Iris pigment epithelial cell (primary cell): ENCODE measurements at regions not wholly inside any gene's neighbourhood (a gene's known extent, or its start where the extent isn't known, plus 50 kb on each side); places are given as distances from the start of the nearest gene placed in this dataset.
"Not testable (repeated sequence)": the region's sequence is repeated elsewhere in the genome, so short reads cannot be mapped to it uniquely, and the experiment has no call there.

Source experiments
- DNase-seq: peaks from one replicate; pipeline ENCODE4 v3.0.0-alpha.2; 2011; ENCODE audit warnings: low read depth

DNA sequence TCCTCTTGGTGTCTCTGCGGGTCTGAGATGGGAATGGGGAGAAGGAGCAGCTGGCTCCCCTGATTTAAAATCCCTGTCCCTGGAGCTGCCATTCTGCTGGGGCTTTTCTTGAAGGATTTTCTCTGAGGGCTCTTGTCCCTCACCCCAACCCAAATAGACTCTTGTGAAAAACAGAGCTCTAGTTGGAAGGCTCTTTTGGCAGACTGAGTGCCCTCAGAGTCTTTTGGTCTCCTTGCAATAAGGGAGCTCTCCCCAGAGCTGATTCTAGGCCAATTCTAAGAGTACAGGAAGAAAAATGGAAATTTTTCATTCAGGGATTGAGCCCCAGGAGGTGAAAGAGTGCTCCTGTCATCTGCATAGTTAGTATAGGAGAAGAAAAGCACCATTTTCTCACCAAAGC lies 238.3 kb downstream of the COG6 start:
- DNase-seq: no peak

DNA sequence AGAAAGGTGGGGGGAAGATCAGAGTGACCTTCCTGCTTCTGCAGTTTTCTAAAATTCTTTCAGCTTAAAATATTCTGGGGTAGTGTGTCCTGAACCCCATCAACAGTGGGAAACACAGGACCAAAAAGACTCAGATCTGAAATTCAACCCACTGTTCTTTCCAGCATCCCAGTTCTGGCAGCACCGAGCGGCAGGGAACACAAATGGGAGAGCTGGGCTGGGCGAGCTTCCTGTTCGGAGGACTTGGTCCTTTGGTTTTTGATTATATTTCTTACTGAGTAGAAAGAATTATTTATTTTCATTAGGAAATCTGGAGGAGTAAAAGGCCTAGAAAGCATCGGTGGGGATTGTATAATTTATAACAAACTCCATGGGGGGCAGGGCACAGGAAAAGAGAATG lies 239.1 kb downstream of the COG6 start:
- DNase-seq: no peak

DNA sequence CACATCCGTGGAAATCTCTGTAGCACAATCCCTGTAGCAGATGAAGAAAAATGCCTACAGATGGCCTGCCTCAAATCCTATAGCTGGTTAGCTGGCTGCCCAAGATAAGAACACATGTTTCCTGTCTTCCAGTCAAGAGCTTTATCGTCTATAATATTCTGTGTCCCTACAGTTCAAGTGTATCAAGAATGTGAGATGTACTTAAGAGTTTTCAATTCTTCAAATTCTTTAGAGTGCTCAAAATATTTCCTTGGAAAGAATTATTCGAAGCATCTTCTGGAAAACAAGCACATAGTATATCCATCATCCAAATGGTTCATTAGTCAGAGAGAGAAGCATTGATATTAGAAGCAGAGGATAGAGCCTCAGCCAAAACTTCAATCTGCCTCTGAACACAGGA lies 239.8 kb downstream of the COG6 start:
- peak; percentile 86 for DNase-seq

DNA sequence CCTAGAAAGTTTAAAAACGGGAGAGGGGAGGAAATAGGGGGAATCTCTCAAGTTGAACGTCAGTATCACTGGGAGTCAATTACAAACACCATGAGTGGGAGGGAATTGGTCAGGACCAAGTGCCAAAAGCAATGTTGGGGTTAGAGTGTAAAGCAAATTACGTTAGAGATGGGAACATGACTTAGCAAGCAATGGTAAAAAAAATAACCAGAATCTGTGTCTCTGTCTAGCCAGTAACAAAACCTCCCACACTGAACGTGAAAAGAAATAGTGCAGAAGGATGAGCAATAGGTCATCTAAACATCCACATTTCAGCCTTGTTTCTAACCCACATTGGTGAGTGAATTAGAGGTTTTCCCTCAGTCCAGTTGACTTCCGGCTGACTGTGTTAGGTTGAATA lies 242.2 kb downstream of the COG6 start:
- DNase-seq: peak; percentile 98

DNA sequence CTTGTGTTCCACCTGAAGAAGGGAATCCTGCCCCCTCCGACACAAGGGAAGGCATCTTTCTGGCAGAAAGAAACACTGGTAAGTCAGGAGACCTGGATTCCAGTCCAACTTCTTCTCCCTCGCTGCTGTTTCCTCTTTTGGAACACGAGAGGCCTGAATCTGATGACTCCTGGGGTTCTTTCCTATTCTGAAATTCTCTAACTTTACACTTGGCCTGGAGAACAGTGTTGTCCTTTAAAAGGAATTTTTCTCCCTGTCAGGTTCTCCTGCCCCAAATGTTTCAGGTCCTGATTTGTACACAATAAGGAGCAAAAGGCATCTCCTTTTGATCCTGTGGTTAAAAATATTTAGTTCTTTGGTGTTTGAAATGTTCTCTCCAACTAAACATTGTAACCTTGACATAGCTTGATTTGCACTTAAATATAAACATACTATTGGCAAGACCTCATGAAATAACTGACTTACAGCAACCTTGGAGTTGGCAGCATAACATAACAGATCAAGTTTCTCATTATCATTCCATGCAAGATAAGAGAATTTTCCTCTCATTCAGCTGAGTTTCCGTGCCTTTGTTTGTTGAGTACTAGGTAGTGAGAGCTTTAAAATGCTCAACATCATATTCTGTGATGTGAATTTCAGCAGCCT lies 244.8 kb downstream of the COG6 start:
- peak; percentile 96 for DNase-seq

DNA sequence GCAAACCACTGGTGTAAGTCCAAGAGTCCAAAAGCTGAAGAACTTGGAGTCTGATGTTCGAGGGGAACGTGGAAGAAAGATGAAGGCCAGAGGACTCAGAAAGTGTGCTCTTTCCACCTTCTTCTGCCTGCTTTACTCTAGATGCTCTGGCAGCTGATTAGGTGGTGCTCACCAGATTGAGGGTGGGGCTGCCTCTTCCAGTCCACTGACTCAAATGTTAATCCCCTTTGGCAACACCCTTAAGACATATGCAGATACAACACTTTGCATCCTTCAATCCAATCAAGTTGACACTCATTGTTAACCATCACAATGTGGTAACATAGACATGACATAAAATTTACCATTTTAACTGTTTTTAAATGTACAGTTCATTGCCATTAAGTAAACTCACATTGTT lies 249.5 kb downstream of the COG6 start:
- DNase-seq: no peak

DNA sequence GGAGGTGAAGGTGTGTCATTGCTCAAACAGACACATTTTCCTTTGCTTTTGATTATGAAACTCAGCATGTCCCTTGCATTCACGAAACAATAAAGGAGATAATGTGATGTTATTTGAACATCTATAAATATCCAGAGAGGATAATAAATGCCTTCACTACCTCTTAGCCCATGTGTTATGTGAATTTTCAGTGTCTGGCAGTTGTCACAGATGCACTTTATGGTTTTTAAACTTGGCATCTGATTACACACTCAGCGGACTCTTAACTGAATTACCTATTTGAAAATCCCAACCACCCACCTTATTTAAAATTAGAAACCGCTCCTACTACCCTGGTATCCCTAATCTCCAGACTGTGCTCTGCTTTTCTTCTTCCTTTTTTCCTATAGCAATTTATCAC lies 254.2 kb downstream of the COG6 start:
- no peak for DNase-seq

DNA sequence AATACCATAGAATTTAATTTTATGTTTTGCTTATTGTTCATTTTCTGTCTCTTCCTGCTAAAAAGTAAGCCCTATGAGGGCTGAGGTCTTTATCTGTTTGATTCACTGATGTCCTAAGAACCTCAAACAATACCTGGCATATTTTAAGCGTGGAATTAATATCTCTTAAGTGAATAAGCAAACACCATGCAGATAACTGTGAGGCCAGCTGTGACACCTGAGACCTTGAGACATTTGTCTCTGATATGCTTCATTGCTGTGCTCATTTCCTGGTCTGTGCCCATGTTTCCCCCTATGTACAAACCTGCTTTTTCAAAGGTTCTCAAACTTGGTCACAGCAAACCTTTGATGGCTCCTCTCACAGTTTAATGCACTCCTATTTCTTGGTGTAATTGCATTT lies 254.6 kb downstream of the COG6 start:
- no peak for DNase-seq

DNA sequence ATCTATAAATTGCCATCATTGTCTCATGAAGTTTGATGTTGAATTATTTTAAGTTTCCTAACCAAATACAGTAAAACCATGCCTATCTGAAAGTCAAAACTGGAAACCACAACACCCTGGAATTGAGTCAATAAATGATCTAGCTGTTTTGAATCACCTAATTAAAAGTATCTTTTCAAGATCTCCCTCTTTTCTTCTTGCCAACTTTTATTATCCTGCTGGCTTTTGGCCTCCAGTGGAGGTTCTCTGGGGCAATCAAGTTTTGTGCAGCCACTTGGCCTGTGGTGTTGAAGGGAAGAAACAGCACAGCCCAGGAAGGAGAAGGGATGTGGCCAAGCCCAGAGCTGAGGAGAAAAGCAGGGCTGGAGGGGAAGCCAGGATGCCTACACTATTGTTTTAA lies 255.4 kb downstream of the COG6 start:
- peak; percentile 69 for DNase-seq

DNA sequence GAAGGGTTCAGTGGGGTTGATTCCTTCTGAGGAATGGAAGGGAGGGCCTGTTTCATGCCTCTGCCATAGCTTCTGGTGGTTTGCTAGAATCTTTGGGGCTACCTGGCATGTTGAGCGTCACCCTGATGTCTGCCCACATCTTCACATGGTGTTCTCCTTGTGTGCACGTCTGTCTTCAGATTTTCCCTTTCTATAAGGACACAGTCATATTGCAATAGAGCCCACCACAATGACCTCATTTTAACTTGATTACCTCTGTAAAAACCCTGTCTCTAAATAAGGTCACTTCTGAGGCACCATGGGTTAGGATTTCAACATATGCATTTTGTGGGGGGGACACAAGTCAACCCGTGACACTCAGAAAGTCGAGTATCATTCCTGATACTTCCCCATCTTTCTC lies 257.9 kb downstream of the COG6 start:
- DNase-seq: peak; percentile 33

DNA sequence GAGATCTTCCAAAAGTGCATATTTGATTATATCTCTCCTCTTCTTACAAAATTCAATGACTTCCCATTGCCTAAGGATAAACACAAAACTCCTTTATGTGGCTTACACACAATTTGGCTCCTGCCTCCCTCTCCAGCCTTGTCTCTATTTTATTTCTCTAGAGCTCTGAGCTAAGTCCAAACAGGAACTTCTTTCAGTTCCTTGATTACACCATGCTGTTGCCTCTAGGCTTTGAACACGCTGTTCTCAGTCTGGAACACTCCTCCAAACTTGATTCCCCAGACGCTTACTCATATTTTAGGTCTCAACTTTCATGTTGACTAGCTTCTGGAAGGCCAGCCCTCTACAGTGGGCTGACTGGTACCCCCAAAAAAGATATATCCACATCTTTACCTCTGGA lies 258.5 kb downstream of the COG6 start:
- DNase-seq: peak; percentile 98

DNA sequence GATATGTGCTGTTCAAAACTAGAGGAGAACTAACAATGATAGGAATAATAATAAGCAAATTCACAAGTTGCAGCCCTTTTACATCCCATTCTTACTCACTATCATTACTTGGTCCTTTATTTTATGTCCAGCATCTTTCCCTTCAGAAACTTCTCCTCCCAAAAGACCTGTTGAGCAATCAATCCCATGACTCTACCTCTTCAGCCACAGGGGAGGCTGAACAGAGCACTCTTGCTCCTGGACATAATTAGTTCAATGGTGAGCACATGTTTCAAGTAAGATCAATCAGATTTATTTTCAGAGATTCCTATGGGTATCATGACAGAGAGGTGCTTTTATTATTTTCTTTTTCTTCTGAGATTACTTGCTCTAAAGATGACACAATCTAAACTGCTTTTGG lies 260.0 kb downstream of the COG6 start:
- DNase-seq: no peak

DNA sequence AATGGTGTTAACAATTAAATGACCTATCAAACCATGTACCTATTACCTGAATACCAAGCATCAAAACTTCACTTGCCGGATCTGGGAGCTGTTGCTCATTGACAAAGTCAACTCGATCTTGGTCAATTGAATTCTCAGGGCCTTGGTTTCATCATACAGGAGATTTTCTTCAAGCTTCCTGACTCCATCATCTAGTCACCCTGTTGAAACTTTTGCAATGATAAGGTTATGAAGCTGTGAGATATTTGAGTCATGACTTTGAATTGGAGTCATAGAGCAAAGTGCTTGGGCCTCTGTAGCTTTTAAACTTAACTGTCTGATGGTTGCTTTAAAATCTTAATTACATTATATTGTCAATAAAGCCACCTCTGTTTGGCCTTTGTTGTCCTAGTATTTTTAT lies 260.9 kb downstream of the COG6 start:
- DNase-seq: peak; percentile 90

DNA sequence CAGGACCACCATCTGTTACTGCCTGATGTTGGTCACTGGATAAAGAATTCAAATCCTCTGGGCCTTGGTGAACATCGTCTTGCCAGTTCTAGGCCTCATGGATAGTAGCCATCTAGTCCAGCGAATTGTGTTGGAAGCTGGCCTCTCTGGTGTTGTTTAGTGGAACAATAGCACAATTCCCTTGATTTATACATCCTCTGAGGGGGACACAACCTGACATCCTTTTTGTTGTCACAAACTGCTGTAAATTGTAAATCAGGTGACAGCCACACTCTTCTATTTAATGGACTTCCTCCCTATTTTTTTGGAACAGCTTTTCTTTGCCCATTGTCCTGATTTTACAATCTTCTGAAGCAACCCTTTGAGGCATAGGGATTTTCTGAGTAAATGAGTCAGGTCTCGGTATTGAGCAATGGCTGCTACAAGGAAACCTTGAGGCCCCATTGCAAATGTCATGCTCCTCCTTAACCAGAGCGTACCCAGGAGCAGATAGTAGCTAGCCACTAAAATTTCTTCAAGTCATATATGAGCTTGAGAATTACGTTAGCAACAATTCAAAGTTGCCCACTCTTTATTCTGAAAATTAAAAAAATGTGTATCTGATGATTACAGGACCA lies 263.3 kb downstream of the COG6 start:
- peak; percentile 80 for DNase-seq

DNA sequence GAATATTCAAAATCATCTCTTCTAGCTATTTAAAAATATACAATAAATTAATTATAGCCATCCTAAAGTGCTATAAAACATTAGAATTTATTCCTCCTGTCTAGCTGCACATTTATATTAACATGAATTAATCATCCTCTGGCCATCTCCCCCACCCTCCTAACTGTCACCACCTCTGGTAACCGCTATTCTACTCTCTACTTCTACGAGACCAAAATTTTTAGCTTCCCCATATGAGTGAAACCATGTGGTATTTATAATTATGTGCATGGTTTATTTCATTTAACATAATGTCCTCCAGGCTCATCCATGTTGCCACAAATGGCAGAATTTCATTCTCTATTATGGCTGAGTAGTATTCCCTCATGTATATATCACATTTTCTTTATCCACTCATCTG lies 265.2 kb downstream of the COG6 start:
- DNase-seq: no peak

DNA sequence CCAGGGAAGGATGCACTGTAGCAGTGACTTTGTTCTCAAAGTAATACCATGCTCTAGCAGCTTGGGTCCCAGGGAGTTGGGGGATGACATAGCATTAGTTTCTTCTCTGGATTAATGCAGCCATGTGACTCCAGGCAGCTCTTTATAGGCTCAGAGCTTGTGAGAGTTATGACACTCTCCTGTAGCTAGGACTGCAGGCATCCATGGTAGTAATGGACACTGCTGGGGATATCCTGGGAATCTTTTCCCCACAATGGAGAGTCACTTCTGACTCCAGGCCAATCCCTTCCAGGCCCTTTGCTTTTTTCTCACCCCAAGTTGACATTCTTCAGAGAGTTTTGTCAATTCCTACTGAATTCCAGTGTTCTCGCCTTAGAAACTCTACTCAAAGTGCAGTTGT lies 270.9 kb downstream of the COG6 start:
- no peak for DNase-seq

DNA sequence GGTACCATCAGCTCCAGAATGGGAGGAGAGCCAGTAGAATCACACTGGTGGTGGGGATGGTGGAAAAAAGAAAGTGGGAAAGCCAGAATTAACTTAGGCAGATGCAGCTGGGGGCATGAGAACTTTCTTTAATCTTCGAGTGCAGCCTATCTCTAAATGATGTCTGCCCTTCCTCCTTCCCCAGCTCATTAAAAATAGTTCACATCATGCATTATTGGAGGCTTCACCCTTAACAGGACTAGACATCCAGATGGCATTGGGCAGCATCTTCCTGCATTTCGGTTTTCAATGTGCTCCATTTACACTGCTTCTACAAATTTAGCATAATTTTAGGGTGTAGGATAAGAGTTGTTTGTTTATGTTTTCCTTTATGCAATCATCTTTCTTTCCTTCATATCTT lies 272.8 kb downstream of the COG6 start:
- no peak for DNase-seq

DNA sequence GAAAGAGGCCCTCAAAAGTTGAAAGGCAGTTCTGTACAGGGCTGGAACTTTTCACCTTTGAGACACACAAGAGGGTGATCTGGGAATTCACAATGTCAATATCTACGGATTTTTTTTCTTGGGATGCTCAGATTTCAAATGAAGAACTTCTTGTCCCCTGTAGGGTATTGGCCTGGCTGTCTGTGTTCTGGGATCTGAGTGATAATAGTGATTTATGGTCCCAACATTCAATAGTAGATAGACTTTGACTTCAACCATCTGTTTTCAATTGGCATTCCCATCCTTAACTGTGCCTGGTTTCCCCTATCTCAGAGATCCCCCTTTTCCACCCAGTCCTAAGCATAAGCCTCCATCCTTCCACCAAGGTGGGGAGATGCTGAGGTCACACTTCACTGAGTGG lies 274.1 kb downstream of the COG6 start:
- DNase-seq: no peak

DNA sequence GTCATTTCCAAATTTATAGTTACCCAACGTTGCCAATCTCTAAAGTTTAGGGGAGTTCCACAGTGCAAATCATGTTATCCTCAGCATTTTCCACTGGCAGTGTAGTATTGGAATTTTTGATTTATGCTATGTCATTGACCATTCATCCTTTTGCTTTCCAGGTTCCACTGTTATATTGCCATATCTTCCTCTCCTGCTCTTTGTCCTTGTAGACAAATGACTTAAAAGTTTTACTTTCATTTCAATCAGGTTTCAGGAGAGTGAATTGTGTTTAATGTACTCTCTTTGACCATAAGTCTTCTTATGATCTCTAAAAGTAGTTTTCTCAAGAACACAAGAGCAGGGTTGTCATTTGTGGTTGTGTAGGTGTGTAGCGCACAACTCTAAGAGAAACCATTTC lies 274.6 kb downstream of the COG6 start:
- no peak for DNase-seq

DNA sequence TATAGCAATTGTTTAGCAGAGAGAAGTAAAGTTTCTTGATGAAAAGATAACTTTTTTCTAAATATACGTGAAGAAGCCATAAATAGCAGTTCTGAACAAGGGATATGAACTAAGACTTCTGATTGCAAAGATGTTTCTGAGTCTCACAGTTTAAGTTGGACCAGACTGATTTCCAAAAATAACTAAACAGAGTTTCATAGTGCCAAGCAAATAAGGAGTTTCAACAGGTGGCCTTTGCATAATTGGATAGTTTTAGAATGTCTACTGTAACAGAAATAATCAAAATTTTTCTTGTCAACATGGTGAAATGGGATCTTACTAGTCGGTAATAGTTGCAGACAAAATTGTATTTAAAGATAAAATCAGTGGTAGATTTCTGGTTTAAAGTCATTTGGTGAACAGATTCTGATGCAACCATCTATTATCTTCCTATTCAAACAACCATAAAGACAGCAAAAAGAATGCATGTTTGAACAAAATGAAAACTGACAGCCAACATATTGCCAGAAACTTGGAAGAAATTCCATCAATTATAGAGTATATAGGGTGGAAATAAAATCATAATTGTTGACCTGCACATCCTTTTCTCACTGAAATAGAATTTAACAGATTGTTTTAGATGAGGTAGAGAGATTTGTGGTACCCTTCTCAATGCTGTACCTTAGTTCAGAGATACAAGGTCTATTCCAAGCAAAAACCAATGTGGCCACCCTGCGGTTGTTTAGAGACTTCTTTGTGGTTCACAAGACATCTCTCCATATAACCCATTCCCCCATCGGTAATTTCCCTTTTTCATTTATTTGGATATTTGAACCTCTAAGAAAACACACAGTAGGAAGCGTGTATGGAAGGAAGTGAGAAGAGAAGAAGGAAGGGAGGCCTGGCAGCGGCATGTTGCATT lies 275.3 kb downstream of the COG6 start:
- DNase-seq: no peak

DNA sequence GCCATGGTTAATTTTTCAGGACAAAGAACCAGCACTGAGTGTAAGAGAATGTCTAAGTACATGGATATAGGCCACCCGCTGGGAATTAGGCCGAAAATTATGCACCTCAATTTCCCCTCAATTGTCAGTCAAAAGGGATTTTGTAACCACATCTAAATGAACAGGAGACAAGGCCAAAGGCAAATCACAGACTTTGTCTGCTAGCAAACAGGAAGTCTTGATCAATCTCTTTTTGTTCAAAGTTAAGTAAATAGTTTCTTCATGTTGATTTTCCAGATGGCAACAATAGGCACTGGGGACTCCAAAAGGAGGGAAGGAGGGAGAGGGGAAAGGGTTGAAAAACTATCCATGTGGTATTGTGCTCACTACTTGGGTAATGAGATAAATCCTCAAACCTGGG lies 276.0 kb downstream of the COG6 start:
- no peak for DNase-seq

DNA sequence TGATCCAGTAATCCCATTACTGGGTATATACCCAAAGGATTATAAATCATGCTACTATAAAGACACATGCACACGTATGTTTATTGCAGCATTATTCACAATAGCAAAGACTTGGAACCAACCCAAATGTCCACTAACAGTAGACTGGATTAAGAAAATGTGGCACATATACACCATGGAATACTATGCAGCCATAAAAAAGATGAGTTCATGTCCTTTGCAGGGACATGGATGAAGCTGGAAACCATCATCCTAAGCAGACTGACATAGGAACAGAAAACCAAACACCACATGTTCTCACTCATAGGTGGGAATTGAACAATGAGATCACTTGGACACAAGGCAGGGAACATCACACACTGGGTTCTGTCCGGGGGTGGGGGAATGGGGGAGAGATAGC lies 277.1 kb downstream of the COG6 start:
- DNase-seq: not testable (repeated sequence)

DNA sequence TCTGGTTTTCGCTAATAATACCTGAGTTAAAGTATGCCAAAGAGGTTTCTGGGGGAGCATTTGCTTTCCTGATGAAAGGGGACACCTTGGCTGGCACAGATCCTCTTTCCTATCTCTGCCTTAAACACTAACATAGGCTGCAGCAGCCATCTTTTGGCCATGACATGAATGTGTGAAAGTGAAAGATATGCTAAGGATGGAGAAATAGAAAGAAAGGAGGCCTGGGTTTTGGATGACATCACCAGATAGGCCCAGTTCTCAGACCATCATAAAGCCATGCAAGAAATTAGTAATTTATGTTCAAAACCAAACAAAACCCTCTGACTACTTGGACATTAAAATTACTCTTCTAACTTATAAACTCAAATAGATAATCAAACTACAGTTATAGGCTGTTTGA lies 279.7 kb downstream of the COG6 start:
- no peak for DNase-seq
